ENCODE measurements at regions not wholly inside any gene's neighbourhood (a gene's known extent, or its start where the extent isn't known, plus 50 kb on each side); places are given as distances from the start of the nearest gene placed in this dataset.
"Not testable (repeated sequence)": the region's sequence is repeated elsewhere in the genome, so short reads cannot be mapped to it uniquely, and the experiment has no call there.

DNA sequence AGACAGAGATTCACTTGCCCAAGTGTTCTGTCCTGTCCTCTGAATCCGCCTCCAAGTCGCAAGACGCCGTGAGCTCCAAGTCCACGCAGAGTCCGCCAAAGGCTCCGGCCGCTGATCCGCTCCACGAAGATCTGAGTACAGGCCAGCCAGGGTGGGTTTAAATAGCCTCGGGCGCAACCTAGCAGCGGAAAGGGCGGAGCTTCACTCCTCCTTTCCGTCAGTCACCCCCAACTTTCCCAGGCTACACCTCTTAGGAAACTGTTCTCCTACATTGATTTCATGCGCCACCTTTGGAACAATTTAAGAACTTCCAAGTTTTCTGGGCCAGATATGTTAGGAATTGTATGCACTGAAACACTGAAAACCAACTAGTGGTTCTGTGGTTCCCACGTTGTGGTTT lies 301.8 kb downstream of the CWH43 start:
- not testable (repeated sequence) for H3K27ac ChIP-seq (ENCODE audit: low read depth, low read length); H3K9me3 ChIP-seq (ENCODE audit: insufficient read depth, low read depth, low read length); H3K4me1 ChIP-seq (ENCODE audit: insufficient read depth, low read length); H3K27me3 Mint-ChIP-seq (ENCODE audit: low read depth, unreplicated experiment); H2AFZ ChIP-seq (ENCODE audit: low read depth, low read length); H3K4me1 Mint-ChIP-seq (ENCODE audit: low read depth, unreplicated experiment); H3K36me3 ChIP-seq (ENCODE audit: insufficient read depth, low read length); FAIRE-seq; H4K20me1 ChIP-seq (ENCODE audit: insufficient read depth, low read length); H3K4me3 Mint-ChIP-seq (ENCODE audit: unreplicated experiment); H3K27me3 ChIP-seq (ENCODE audit: insufficient read depth, low read length); H3K36me3 Mint-ChIP-seq (ENCODE audit: low read depth, unreplicated experiment); H3K4me3 ChIP-seq (ENCODE audit: insufficient read depth, low read depth, low read length); H3K4me2 ChIP-seq (ENCODE audit: low read length); H3K79me2 ChIP-seq (ENCODE audit: insufficient read depth, low read length); H3K27ac Mint-ChIP-seq (ENCODE audit: unreplicated experiment); H3K9ac ChIP-seq (ENCODE audit: low read length)
- peak; percentile 3 for DNase-seq (ENCODE audit: low read depth)
- peaks cover 14% of the 10 kb centered on the region for H3K9me3 Mint-ChIP-seq (ENCODE audit: unreplicated experiment)

DNA sequence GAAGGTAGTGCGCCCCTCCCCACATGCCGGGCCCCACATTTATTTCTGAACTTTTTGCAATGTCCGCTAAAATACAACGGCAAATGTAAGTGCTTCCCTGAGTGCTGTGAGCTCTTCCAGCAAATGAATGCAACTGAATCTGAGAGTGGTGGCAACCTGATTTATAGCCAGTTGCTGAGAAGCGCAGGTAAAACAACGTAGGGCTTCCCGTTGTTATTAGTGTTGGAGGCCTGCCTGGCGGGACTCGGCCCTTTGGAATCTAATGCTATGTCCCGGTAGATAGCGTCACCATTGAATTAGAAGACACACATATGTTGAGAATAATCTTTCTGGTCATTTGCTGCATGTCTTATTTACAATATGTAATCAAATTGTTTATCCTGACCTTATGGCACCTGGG lies 302.7 kb downstream of the CWH43 start:
- peaks cover 14% of the 10 kb centered on the region for H3K9me3 Mint-ChIP-seq (ENCODE audit: unreplicated experiment)
- not testable (repeated sequence) for H3K4me2 ChIP-seq (ENCODE audit: low read length); DNase-seq (ENCODE audit: low read depth); H3K27ac ChIP-seq (ENCODE audit: low read depth, low read length); H3K27ac Mint-ChIP-seq (ENCODE audit: unreplicated experiment); FAIRE-seq; H3K9me3 ChIP-seq (ENCODE audit: insufficient read depth, low read depth, low read length); H3K79me2 ChIP-seq (ENCODE audit: insufficient read depth, low read length); H4K20me1 ChIP-seq (ENCODE audit: insufficient read depth, low read length); H3K36me3 ChIP-seq (ENCODE audit: insufficient read depth, low read length); H3K36me3 Mint-ChIP-seq (ENCODE audit: low read depth, unreplicated experiment); H3K4me1 Mint-ChIP-seq (ENCODE audit: low read depth, unreplicated experiment); H3K27me3 Mint-ChIP-seq (ENCODE audit: low read depth, unreplicated experiment); H3K4me3 ChIP-seq (ENCODE audit: insufficient read depth, low read depth, low read length); H2AFZ ChIP-seq (ENCODE audit: low read depth, low read length); H3K4me3 Mint-ChIP-seq (ENCODE audit: unreplicated experiment); H3K9ac ChIP-seq (ENCODE audit: low read length); H3K27me3 ChIP-seq (ENCODE audit: insufficient read depth, low read length); H3K4me1 ChIP-seq (ENCODE audit: insufficient read depth, low read length)

DNA sequence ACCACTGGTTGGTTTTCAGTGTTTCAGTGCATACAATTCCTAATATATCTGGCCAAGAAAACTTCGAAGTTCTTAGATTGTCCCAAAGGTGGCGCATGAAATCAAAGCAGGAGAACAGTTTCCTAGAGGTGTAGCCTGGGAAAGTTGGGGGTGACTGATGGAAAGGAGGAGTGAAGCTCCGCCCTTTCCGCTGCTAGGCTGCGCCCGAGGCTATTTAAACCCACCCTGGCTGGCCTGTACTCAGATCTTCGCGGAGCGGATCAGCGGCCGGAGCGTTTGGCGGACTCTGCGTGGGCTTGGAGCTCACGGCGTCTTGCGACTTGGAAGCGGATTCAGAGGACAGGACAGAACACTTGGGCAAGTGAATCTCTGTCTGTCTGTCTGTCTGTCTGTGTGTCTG lies 328.7 kb downstream of the CWH43 start:
- H3K4me3 ChIP-seq (ENCODE audit: insufficient read depth, low read depth, low read length); H3K27ac Mint-ChIP-seq (ENCODE audit: unreplicated experiment); H3K4me3 Mint-ChIP-seq (ENCODE audit: unreplicated experiment); H3K9me3 ChIP-seq (ENCODE audit: insufficient read depth, low read depth, low read length); H3K9ac ChIP-seq (ENCODE audit: low read length); H2AFZ ChIP-seq (ENCODE audit: low read depth, low read length); FAIRE-seq; H3K27me3 ChIP-seq (ENCODE audit: insufficient read depth, low read length); H3K4me1 ChIP-seq (ENCODE audit: insufficient read depth, low read length); H3K36me3 ChIP-seq (ENCODE audit: insufficient read depth, low read length); H3K36me3 Mint-ChIP-seq (ENCODE audit: low read depth, unreplicated experiment); DNase-seq (ENCODE audit: low read depth); H3K4me2 ChIP-seq (ENCODE audit: low read length); H3K27me3 Mint-ChIP-seq (ENCODE audit: low read depth, unreplicated experiment); H3K4me1 Mint-ChIP-seq (ENCODE audit: low read depth, unreplicated experiment); H3K79me2 ChIP-seq (ENCODE audit: insufficient read depth, low read length); H4K20me1 ChIP-seq (ENCODE audit: insufficient read depth, low read length); H3K27ac ChIP-seq (ENCODE audit: low read depth, low read length): not testable (repeated sequence)
- peaks cover 22% of the 10 kb centered on the region for H3K9me3 Mint-ChIP-seq (ENCODE audit: unreplicated experiment)

DNA sequence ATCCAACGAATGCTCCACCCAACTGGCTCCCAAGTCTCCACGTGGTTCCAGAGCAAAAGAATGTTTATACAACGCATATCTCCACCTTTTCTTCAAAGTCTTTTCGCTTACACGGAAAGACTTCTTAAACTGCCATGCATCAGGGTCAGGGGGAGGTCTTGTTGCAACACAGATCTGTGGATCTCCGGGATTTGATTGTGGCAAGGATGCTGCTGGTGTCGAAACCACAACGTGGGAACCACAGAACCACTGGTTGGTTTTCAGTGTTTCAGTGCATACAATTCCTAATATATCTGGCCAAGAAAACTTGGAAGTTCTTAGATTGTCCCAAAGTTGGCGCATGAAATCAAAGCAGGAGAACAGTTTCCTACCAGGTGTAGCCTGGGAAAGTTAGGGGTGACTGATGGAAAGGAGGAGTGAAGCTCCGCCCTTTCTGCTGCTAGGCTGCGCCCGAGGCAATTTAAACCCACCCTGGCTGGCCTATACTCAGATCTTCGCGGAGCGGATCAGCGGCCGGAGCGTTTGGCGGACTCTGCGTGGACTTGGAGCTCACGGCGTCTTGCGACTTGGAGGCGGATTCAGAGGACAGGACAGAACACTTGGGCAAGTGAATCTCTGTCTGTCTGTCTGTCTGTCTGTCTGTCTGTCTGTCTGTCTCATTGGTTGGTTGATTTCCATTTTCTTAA lies 334.8 kb downstream of the CWH43 start:
- not testable (repeated sequence) for H3K4me1 Mint-ChIP-seq (ENCODE audit: low read depth, unreplicated experiment); H3K36me3 Mint-ChIP-seq (ENCODE audit: low read depth, unreplicated experiment); H3K4me3 ChIP-seq (ENCODE audit: insufficient read depth, low read depth, low read length); H3K27ac Mint-ChIP-seq (ENCODE audit: unreplicated experiment); H4K20me1 ChIP-seq (ENCODE audit: insufficient read depth, low read length); H3K4me3 Mint-ChIP-seq (ENCODE audit: unreplicated experiment); H3K79me2 ChIP-seq (ENCODE audit: insufficient read depth, low read length); H3K27me3 Mint-ChIP-seq (ENCODE audit: low read depth, unreplicated experiment); H2AFZ ChIP-seq (ENCODE audit: low read depth, low read length); FAIRE-seq; H3K36me3 ChIP-seq (ENCODE audit: insufficient read depth, low read length); H3K4me2 ChIP-seq (ENCODE audit: low read length); H3K27ac ChIP-seq (ENCODE audit: low read depth, low read length); H3K27me3 ChIP-seq (ENCODE audit: insufficient read depth, low read length); H3K9ac ChIP-seq (ENCODE audit: low read length); H3K4me1 ChIP-seq (ENCODE audit: insufficient read depth, low read length); H3K9me3 ChIP-seq (ENCODE audit: insufficient read depth, low read depth, low read length); DNase-seq (ENCODE audit: low read depth)
- peaks cover 21% of the 10 kb centered on the region for H3K9me3 Mint-ChIP-seq (ENCODE audit: unreplicated experiment)

DNA sequence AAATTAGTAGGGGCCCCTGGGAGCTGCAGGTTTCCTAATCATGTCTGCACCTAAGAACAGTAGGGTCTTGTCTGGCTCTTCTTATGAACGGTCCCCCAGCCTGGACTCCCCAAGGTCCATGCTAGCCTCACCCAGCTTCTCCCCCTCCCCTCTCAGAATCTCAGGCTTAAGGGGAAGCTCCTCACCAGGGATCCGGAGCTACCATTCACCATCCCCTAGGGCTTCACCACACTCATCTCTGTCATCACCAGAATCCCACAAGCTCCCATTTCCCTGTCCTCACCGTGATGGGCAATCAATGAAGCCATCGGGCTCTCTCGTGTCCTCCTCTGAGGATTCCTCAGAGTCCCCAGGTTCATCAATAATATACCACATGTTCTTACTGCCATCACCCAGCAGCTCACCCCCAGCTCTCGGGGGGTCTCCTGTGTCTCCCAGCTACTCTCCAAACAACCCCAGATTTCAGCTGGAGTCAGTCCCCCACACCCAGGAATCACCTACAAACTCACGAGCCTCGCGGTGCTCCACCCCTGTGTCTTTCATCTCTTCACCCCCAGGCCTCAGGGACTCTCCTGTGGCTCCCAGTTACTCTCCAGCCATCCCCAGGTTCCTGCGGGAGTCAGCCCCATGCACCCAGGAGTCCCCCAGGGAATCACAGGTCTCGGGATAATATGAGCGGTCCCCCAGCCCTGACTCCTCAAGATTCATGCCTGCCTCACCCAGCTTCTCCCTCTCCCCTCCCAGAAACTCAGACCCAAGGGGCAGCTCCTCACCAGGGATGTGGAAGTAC lies 335.6 kb downstream of the CWH43 start:
- not testable (repeated sequence) for DNase-seq (ENCODE audit: low read depth); H2AFZ ChIP-seq (ENCODE audit: low read depth, low read length); H3K4me1 ChIP-seq (ENCODE audit: insufficient read depth, low read length); H4K20me1 ChIP-seq (ENCODE audit: insufficient read depth, low read length); H3K27me3 Mint-ChIP-seq (ENCODE audit: low read depth, unreplicated experiment); H3K79me2 ChIP-seq (ENCODE audit: insufficient read depth, low read length); H3K36me3 ChIP-seq (ENCODE audit: insufficient read depth, low read length); H3K4me1 Mint-ChIP-seq (ENCODE audit: low read depth, unreplicated experiment); H3K27me3 ChIP-seq (ENCODE audit: insufficient read depth, low read length); H3K27ac Mint-ChIP-seq (ENCODE audit: unreplicated experiment); H3K27ac ChIP-seq (ENCODE audit: low read depth, low read length); H3K9ac ChIP-seq (ENCODE audit: low read length); H3K4me2 ChIP-seq (ENCODE audit: low read length); FAIRE-seq; H3K36me3 Mint-ChIP-seq (ENCODE audit: low read depth, unreplicated experiment); H3K9me3 ChIP-seq (ENCODE audit: insufficient read depth, low read depth, low read length); H3K4me3 Mint-ChIP-seq (ENCODE audit: unreplicated experiment); H3K4me3 ChIP-seq (ENCODE audit: insufficient read depth, low read depth, low read length)
- H3K9me3 Mint-ChIP-seq (ENCODE audit: unreplicated experiment) = peaks cover 14% of the 10 kb centered on the region
